ENCODE measurements at regions not wholly inside any gene's neighbourhood (a gene's known extent, or its start where the extent isn't known, plus 50 kb on each side); places are given as distances from the start of the nearest gene placed in this dataset.

DNA sequence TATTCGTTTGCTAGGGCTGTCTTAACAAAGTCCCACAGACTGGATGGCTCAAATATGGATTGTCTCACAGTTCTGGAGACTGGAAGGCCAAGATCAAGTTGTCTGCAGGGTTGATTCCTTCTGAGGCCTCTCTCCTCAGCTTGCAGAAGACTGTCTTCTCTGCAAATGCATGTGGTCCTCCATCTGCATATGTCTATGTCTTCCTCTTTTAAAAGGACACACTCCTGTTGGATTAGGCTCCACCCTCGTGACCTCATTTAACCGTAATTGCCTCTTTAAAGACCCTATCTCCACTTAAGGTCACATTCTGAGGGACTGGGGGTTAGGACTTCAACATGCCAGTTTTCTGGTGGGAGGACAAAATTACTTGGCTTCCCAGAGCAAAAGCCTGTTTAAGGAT lies 123.3 kb downstream of the SLC38A6 start:
- intact Hi-C loops (cut with micrococcal nuclease): no loop called here
- no peaks in the 10 kb centered on the region for H3K27me3 ChIP-seq (ENCODE audit: low read depth)
- peak overlapping the region; percentile 61 for H3K27ac ChIP-seq (replicated peaks)
- H3K36me3 ChIP-seq: no peaks in the 10 kb centered on the region
- TF ChIP-seq, protein P1, sequence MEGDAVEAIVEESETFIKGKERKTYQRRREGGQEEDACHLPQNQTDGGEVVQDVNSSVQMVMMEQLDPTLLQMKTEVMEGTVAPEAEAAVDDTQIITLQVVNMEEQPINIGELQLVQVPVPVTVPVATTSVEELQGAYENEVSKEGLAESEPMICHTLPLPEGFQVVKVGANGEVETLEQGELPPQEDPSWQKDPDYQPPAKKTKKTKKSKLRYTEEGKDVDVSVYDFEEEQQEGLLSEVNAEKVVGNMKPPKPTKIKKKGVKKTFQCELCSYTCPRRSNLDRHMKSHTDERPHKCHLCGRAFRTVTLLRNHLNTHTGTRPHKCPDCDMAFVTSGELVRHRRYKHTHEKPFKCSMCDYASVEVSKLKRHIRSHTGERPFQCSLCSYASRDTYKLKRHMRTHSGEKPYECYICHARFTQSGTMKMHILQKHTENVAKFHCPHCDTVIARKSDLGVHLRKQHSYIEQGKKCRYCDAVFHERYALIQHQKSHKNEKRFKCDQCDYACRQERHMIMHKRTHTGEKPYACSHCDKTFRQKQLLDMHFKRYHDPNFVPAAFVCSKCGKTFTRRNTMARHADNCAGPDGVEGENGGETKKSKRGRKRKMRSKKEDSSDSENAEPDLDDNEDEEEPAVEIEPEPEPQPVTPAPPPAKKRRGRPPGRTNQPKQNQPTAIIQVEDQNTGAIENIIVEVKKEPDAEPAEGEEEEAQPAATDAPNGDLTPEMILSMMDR (IDR thresholded peaks at IDR 0.05; ENCODE audit: borderline replicate concordance): no peak
- DNase-seq: no peak
- no peak overlapping the region for H3K4me3 ChIP-seq
- H3K4me1 ChIP-seq: peaks cover 44% of the 10 kb centered on the region
- H3K9me3 ChIP-seq (replicated peaks): no peaks in the 10 kb centered on the region

DNA sequence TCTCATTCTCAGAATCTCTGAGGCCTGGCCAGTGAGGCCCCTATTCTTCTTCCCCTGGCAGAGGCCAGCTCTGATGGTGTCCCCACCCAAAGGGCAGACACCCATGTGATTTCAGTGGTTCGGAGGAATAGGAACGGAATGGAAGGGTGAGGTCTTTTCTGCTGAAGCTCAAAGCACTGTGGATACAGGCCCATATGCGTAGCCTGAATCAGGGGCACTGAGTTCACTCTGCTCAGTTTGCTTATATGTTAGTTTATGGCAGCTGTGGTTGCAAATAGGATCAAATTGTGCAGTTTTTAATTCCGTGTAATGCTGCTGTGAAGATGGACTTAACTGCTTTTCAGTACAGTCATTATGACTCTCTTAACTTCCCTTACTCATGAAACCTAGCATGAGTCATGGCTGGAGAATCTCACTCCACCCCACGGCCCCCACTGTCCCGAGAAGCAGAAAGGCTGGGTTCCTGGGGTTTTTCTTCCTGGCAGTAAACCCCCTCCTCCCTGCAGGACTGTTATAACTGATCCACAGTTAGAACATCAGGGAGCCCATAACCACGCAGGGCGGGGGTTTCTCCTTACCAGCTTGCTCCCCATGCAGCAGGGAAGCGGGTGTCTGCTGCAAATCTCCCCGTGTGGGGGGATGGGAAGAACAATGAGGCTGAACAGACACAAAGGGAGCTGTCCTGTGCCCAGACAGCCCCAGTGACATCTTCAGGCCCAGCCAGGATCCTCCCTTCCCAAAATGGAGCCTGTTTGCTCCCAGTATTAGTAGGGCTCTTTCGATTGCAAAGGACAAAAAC lies 122.7 kb downstream of the SLC38A6 start:
- peak overlapping the region; percentile 61 for H3K27ac ChIP-seq (replicated peaks)
- no peak overlapping the region for H3K4me3 ChIP-seq
- TF ChIP-seq, protein P1 (IDR thresholded peaks at IDR 0.05; ENCODE audit: borderline replicate concordance): no peak
- H3K4me1 ChIP-seq: peaks cover 44% of the 10 kb centered on the region
- no peaks in the 10 kb centered on the region for H3K36me3 ChIP-seq
- intact Hi-C loops (cut with micrococcal nuclease): no loop called here
- DNase-seq: no peak
- no peaks in the 10 kb centered on the region for H3K27me3 ChIP-seq (ENCODE audit: low read depth)
- no peaks in the 10 kb centered on the region for H3K9me3 ChIP-seq (replicated peaks)

DNA sequence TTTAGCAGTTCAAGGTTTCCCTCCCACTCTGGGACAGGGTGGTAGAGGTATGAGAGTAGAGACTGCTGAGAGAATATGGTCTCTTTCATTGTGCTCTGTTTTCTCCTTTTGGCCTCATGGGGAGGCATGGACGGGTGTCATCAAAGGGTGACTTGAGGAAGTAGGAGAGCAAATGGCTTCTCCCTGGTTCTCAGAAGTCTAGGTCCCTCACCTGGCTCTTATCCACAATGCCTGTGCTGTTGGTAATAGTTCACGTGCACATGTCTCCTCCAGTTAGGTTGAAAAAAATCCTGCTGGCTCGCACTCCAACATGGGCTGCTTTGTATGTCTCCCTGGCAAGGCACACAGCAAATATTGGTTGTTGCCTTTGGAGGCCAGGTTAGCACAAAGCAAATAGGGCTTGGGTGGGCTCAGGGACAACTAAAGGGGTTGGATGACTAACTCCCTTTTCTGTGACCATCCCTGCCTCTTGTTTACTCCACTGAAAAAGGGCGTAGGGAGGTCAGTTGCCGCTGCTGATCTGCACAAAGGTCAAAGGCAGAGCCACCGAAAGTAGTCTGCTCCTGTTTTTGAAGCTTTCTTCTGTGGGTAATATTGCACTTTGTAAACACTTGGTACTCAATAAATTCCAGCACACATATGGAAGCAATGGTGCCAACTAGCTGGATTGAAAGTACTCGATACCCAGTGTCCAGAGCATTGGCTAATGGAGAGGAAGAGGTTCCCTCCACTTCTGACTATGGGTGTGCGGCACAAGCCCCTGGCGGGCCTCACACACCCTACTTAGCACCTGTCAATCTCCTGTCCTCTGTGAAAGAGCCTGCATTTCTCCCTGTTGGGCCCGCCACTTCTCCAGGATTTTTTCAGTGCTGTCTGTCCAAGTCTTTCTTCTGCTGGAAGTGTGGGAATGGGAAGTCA lies 121.8 kb downstream of the SLC38A6 start:
- H3K27ac ChIP-seq (replicated peaks): peak overlapping the region; percentile 61
- peaks cover 41% of the 10 kb centered on the region for H3K4me1 ChIP-seq
- H3K9me3 ChIP-seq (replicated peaks): peaks cover 4% of the 10 kb centered on the region
- no peak for DNase-seq
- no peak overlapping the region for H3K4me3 ChIP-seq
- H3K27me3 ChIP-seq (ENCODE audit: low read depth): no peaks in the 10 kb centered on the region
- intact Hi-C loops (cut with micrococcal nuclease): no loop called here
- no peaks in the 10 kb centered on the region for H3K36me3 ChIP-seq
- TF ChIP-seq, protein P1 (IDR thresholded peaks at IDR 0.05; ENCODE audit: borderline replicate concordance): no peak
